Natural killer cell (primary cell): ENCODE measurements at regions not wholly inside any gene's neighbourhood (a gene's known extent, or its start where the extent isn't known, plus 50 kb on each side); places are given as distances from the start of the nearest gene placed in this dataset.
A peak's percentile ranks its signal among the peaks of the same experiment; 100 is the strongest.

Source experiments
- ATAC-seq, 3 donors: fragments of 150-1000 bp in 2 of 3; fragments of 200-7000 bp in 1 of 3; cut with Tn5 transposase; 1 replicate in 1 of 3; 2 replicates in 2 of 3; pipeline ENCODE4 v1.10.0; 2021; ENCODE audit warnings: mild to moderate bottlenecking in 2 of 3, moderate library complexity in 2 of 3
- DNase-seq, 2 donors: peaks; one replicate each; pipeline versions ENCODE4 v3.0.0 to v3.0.0-alpha.2; 2013 to 2021; ENCODE audit warnings: mixed read lengths in 1 of 2
- H3K27ac ChIP-seq: one replicate; pipeline ENCODE4 v1.5.1; 2013; ENCODE audit warnings: mild to moderate bottlenecking, low read length
- H3K27me3 ChIP-seq: one replicate; pipeline ENCODE4 v1.6.1; 2013; ENCODE audit warnings: low read length; ENCODE audit not compliant: control insufficient read depth, insufficient read depth
- H3K36me3 ChIP-seq: one replicate; pipeline ENCODE4 v1.6.1; 2013; ENCODE audit warnings: low read length; ENCODE audit not compliant: control insufficient read depth, insufficient read depth
- H3K4me1 ChIP-seq: one replicate; pipeline ENCODE4 v1.6.1; 2013; ENCODE audit warnings: low read length; ENCODE audit not compliant: control insufficient read depth, insufficient read depth
- H3K4me3 ChIP-seq: one replicate; pipeline ENCODE4 v1.5.1; 2013; ENCODE audit warnings: low read length
- H3K9me3 ChIP-seq: one replicate; pipeline ENCODE4 v1.6.1; 2013; ENCODE audit warnings: low read length; ENCODE audit not compliant: control insufficient read depth, insufficient read depth
- H3K27ac Mint-ChIP-seq, 2 donors: one replicate each; pipeline ENCODE4 v1.8.0; 2022; ENCODE audit warnings: mild to moderate bottlenecking in 2 of 2, mixed read lengths in 2 of 2, moderate library complexity in 1 of 2
- H3K27me3 Mint-ChIP-seq, 2 donors: one replicate each; pipeline ENCODE4 v1.8.0; 2022; ENCODE audit warnings: low read depth in 2 of 2, mixed read lengths in 2 of 2
- H3K36me3 Mint-ChIP-seq: one replicate; pipeline ENCODE4 v1.8.0; 2022; ENCODE audit warnings: mixed read lengths
- H3K4me1 Mint-ChIP-seq, 2 donors: one replicate each; pipeline ENCODE4 v1.8.0; 2022; ENCODE audit warnings: mixed read lengths in 2 of 2
- H3K4me3 Mint-ChIP-seq: one replicate; pipeline ENCODE4 v1.8.0; 2022; ENCODE audit warnings: mild to moderate bottlenecking, moderate library complexity, mixed read lengths
- H3K9me3 Mint-ChIP-seq, 2 donors: one replicate each; pipeline ENCODE4 v1.8.0; 2022; ENCODE audit warnings: mixed read lengths in 2 of 2
- WGBS: methylation state at CpG from one replicate; pipeline ENCODE4 v1.1.7; 2013; ENCODE audit warnings: missing lambda C conversion rate; ENCODE audit not compliant: insufficient coverage; 5-methylcytosine and 5-hydroxymethylcytosine counted together
- intact Hi-C: fragments of 100-400 bp; cut with micrococcal nuclease; formaldehyde crosslinking; loops from one replicate; pipeline ENCODE4 v1.14.2; 2022
- TF ChIP-seq, protein P1 (sequence below): fragments of 200-600 bp; IDR thresholded peaks from one replicate; pipeline ENCODE4 v1.8.0; 2022; ENCODE audit warnings: antibody characterized with exemption

DNA sequence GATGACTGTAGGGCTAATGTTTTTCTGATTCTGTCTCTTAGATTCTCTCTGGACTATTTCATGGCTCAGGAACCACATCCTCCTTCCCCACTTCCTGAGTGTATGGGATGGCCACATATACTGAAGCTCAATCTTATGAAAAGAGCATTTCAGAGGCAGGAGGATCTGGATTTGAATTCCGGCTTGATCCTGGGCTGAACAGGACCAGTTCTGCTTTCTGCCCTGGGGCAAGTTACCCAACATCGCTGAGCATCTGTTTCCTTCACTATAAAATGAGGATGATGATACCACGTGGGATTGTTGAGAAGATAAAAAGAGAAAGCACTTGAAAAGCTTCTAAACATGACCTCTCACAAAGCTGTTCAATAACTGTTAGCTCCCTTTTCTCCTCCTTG is 168.4 kb upstream of the TNFAIP3 start:
- intact Hi-C loops, result no loop called here
- peak in 1 of 2 donors; percentile 22 for DNase-seq
- no peaks in the 10 kb centered on the region for H3K9me3 Mint-ChIP-seq

GRCh38 chr6:137699031-137699683 is 167.9 kb upstream of the TNFAIP3 start:
- Mint-ChIP-seq H3K9me3 (no peaks in the 10 kb centered on the region), H3K27ac (peak overlapping the region in 1 of 2 donors; percentile 56), H3K4me3 (no peak overlapping the region), H3K27me3 (peaks cover 27 to 30% of the 10 kb centered on the region in 2 donors), H3K36me3 (no peaks in the 10 kb centered on the region), H3K4me1 (peaks cover 11 to 12% of the 10 kb centered on the region in 2 donors)
- no peaks in the 10 kb centered on the region for H3K36me3 ChIP-seq
- intact Hi-C loops, result no loop called here
- H3K4me1 ChIP-seq, result peaks cover 8% of the 10 kb centered on the region
- WGBS, result 22% methylated on average over 5 of the region's 5 CpGs
- TF ChIP-seq, protein P1, sequence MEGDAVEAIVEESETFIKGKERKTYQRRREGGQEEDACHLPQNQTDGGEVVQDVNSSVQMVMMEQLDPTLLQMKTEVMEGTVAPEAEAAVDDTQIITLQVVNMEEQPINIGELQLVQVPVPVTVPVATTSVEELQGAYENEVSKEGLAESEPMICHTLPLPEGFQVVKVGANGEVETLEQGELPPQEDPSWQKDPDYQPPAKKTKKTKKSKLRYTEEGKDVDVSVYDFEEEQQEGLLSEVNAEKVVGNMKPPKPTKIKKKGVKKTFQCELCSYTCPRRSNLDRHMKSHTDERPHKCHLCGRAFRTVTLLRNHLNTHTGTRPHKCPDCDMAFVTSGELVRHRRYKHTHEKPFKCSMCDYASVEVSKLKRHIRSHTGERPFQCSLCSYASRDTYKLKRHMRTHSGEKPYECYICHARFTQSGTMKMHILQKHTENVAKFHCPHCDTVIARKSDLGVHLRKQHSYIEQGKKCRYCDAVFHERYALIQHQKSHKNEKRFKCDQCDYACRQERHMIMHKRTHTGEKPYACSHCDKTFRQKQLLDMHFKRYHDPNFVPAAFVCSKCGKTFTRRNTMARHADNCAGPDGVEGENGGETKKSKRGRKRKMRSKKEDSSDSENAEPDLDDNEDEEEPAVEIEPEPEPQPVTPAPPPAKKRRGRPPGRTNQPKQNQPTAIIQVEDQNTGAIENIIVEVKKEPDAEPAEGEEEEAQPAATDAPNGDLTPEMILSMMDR, result no peak
- no peaks in the 10 kb centered on the region for H3K9me3 ChIP-seq
- no peak overlapping the region for H3K27ac ChIP-seq
- ATAC-seq (peak in 1 of 3 donors; percentile 26), DNase-seq (peak in 1 of 2 donors; percentile 23)
- no peak overlapping the region for H3K4me3 ChIP-seq
- no peaks in the 10 kb centered on the region for H3K27me3 ChIP-seq

More for the DNA sequence above, 168.4 kb upstream of the TNFAIP3 start:
- no peaks in the 10 kb centered on the region for H3K36me3 Mint-ChIP-seq
- TF ChIP-seq, protein P1, result no peak
- peak overlapping the region in 1 of 2 donors; percentile 56 for H3K27ac Mint-ChIP-seq
- no peaks in the 10 kb centered on the region for H3K36me3 ChIP-seq
- H3K27me3 Mint-ChIP-seq, result peaks cover 27 to 30% of the 10 kb centered on the region in 2 donors
- H3K4me3 Mint-ChIP-seq, result no peak overlapping the region
- no peak overlapping the region for H3K27ac ChIP-seq
- H3K4me3 ChIP-seq, result no peak overlapping the region
- H3K9me3 ChIP-seq, result no peaks in the 10 kb centered on the region
- H3K4me1 Mint-ChIP-seq, result peaks cover 11 to 12% of the 10 kb centered on the region in 2 donors
- WGBS, result 25% methylated on average over 3 of the region's 3 CpGs
- no peaks in the 10 kb centered on the region for H3K27me3 ChIP-seq
- H3K4me1 ChIP-seq, result peaks cover 8% of the 10 kb centered on the region
- ATAC-seq, result no peak

GRCh38 chr6:137700161-137700560 is 166.9 kb upstream of the TNFAIP3 start:
- Mint-ChIP-seq H3K36me3 (no peaks in the 10 kb centered on the region), H3K4me1 (peaks cover 14% of the 10 kb centered on the region in 2 donors), H3K4me3 (no peak overlapping the region), H3K27me3 (peaks cover 25% of the 10 kb centered on the region in 2 donors), H3K9me3 (no peaks in the 10 kb centered on the region), H3K27ac (no peak overlapping the region)
- WGBS, result 91% methylated on average over 1 of the region's 1 CpG
- Histone ChIP-seq H3K36me3 (no peaks in the 10 kb centered on the region), H3K27me3 (no peaks in the 10 kb centered on the region), H3K9me3 (no peaks in the 10 kb centered on the region), H3K4me3 (no peak overlapping the region), H3K4me1 (peaks cover 8% of the 10 kb centered on the region), H3K27ac (no peak overlapping the region)
- DNase-seq (no peak), ATAC-seq (no peak)
- intact Hi-C loops, result no loop called here
- TF ChIP-seq, protein P1, result no peak
